Sciatic nerve (tissue), 2 donors: ENCODE measurements at regions not wholly inside any gene's neighbourhood (a gene's known extent, or its start where the extent isn't known, plus 50 kb on each side); places are given as distances from the start of the nearest gene placed in this dataset.

ENCODE experiments used
- ATAC-seq: fragments of 200-7000 bp; cut with Tn5 transposase; one replicate; pipeline ENCODE4 v1.9.1; 2020; ENCODE audit warnings: mild to moderate bottlenecking, moderate library complexity
- DNase-seq: peaks from one replicate; pipeline ENCODE4 v3.0.0-alpha.2; 2020; ENCODE audit warnings: low spot score
- intact Hi-C: fragments of 100-400 bp; cut with DNase I; formaldehyde crosslinking; loops from one replicate; pipeline ENCODE4 v1.14.2; 2022
- donor health status: DM: no; HTN: no; CAD: no.
- donor health status: DM: no; HTN: no; CAD: no.

DNA sequence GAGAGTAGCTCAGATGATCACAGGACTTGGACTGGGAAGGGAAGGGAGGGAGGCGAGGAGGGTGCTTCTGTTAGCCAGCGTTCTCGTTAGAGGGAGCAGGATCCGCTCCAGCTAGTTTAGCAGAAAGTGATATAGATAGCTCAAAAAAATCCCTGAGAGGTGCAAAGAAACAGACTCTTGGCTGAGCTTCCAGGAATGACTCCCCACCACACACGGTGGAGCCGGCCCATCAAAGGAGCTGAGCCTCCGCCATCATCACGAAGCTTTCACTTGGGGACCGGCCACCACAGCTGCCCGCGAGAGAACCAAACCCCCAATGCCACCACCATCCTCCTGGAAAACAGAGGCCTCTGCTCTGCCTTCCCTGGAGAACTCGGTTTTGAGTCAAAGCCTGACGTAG lies 124.6 kb upstream of the BCL2L14 start:
- ATAC-seq (no peak), DNase-seq (no peak)
- intact Hi-C loops: no loop called here

DNA sequence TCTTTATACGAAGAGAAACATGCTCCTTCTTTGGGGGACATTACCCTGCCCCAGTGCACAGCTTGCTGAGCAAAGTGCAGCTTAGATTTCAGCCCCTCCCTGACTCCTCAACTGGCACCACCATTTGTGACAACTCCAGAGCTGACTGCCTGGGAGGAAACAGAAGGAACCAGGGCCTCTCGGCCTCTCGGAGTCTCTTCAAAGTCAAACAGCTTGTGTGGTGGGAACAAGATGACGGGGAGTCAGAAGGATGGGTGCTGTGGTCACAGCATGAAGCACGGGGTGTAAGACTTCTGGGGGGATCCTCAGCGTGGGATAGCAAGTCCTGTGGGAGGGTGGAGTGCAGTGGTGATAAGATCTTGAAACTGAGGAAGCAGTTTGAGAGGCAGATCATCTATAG lies 123.5 kb upstream of the BCL2L14 start:
- no peak for ATAC-seq
- intact Hi-C loops: no loop called here
- DNase-seq: no peak

DNA sequence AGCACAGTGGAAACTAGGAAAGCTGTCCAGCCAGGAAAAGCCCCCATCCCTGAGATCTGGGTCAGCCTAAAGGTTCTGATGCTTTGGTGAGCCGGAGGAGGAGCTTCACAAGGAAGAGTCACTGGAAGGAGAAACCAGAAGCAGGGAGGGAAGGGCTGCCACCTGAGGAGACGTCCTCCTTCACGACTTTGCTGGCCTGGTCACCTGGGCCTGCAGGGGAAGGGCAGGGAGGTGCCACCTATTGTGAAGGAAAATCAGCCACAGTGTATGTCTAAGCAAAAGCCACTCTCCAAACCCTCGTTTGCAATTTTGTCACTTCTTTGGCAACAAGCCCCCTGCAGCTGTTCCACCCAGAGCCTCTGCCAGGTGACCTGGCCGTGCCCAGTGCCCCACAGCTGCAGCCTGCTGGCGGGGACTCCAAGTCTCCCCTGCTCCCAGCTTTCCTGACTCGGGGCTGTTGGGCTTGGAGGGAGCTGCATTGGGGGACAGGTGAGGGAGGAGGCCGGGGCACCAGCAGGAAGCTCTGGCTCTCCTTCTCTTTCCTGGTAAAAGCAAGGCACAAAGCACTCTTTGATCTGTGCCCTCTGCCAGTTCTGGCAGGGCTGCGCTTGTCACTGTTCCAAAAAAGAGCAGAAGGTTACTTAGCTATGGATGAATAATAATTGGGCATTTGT lies 120.9 kb upstream of the BCL2L14 start:
- DNase-seq (no peak), ATAC-seq (no peak)
- intact Hi-C loops: no loop called here

DNA sequence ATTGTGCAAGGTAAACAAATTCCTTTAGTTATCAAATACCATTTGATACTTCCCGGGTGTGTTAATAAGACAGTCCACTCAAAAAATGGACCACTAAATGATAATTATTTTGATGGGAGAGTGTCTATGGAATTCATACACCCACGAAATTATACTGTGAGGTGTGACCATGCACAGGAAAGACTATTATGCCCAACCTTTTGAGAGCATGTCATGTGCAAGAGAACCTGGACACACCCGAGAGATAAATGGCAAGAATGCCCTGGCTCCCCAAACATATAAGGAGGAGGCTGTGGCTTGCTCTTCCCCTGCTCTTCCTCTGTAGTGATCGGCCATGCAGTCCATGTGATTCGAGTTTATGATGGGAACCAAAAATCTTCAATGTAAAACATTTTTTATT lies 119.5 kb upstream of the BCL2L14 start:
- ATAC-seq: no peak
- intact Hi-C loops: no loop called here
- no peak for DNase-seq

DNA sequence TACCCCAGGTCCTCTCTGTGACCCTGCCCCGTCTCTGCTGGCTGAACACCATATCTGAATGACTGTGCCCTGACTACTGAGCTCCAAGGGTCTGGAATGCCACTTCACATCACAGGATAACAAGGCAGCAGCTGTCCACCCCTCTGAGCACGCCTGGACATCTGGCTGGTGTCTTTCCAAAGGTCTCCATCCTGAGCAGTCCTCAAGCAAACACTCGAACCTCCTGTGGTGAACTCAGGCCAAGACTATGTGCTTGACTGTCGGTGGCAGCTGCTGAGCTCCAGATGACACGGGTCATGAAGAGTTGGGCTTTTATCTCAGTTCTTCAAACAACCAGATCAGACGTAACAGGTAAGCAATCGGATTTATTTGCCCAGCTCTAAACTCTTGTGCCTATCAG lies 117.2 kb upstream of the BCL2L14 start:
- ATAC-seq (no peak), DNase-seq (no peak)
- intact Hi-C loops: no loop called here

DNA sequence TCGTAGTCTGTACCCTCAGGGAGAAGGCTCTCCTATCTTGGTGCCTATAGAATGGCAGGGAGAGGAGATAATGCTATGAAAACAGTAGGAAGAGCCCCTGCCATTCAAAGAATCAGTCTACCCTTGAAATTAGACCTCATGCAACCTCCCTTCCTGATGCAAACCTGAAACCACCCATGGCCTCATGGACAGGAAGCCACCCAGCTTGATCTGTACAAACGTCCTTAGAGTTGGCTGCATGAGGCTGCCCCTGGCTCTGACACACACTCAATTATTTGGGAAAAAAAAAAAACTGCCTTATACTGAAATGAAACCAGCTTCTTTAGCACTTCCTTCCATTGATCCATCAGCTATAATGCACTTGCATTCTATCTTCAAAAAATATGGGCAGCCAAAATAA lies 116.6 kb upstream of the BCL2L14 start:
- intact Hi-C loops: no loop called here
- DNase-seq (no peak), ATAC-seq (no peak)

DNA sequence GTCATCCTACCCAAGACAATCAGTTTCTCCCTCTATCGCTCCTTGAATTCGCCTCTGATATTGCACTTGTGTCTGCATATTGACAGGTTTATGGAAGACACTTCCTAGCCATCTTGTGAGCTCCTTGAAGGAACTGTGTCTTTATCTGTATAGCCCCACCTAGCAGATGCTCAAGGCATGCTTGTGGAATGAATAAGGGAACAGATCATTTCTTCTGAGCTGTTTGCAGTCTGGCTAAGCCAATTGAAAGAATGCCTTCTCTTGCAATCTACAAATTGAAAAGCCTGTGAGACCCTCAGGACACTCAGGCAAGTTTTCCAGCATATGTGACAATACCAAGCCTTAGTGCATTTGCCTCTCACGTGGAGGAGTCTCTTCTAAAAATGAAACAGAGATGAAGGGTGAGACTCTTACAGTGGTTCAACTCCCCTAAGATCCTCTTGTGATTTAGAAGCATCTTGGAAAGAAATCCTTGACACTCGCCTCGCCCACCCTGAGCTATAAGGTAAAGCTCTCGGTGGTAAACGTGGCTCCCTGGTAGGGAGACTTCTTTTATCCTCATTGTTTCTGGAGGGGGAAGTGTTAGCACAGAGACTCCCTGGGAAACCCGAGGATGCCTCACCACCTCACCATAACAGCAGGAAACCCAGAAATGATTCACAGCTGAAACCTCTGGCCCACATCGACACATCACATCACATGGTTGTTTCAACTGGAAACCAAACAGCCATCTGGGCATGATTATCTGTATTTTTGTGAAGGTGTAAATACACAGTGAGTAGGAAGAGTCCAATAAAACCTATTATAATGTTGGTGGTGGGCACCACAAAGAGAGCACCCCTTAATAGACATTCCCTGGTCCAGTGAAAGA lies 112.3 kb upstream of the BCL2L14 start:
- intact Hi-C loops: no loop called here
- DNase-seq (no peak), ATAC-seq (no peak)

DNA sequence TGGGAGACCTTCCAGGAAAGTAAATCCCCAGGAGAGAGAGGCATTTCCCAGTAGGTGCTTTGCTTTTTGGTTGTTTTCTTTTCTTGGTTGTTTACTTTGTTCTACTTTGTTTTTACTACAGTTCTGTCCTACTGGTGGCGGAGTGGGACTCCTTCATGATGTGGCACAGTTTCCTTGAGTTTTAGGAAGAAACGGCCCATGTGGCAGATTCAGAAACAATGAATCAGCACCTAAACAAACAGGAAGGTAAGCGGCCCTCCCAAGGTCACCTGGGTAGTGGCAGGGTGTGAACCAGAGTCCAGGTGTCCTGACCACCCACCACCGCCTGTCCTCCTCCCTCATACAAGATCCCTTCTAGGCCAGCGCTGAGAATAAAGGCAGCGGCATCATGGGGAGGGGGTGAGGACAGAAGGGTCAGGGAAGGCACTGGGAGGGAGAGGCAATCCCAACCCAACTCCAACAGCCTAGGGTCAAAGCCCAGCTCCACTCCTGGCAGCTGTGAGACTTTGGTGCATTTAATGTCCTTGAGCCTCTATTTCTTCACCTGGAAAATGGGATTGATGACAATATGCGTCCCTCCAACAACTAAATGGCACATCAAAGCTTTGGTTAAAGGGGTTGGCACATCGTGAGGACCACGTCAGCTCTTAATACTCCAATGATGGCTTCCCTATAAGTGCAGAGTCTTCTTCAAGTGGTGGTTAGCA lies 111.5 kb upstream of the BCL2L14 start:
- intact Hi-C loops: no loop called here
- DNase-seq: no peak
- no peak for ATAC-seq

DNA sequence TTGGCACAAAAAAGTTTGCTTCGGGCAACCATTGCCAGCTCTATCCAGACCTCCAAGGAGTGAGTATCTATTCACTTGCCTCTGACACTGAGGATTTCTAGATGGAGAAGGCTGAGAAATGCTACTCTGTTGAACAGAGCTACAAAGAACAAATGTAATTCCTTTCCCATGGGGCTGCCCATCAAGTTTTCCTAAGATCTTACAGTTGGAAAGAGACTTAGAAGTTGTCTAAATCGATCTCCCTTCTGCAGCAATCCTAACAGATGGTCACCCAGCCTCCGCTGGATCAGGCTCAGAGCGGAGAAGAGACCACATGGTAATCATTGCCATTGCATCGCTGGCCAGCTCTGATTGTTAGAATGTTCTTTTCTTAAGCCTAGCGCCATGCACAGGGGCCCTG lies 110.1 kb upstream of the BCL2L14 start:
- intact Hi-C loops: no loop called here
- no peak for DNase-seq
- no peak for ATAC-seq

DNA sequence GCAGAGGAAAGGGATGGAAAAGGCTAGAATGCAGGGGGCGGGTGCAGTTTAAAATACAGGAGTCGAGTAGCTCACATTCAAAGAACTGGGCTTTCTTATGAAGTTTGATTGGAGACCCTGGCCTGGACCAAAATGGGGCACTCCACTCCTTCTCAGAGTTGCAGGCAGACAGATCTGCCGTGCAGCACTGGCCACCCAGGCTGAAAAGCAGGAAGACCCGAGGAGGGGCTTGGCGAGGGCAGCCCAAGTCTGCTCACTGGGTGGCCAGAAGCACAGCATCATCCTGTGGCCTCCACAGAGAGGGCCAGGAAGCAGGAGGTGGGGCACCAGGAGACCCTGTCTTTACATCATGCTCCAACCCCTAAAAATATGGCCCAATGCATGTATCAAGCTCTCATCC lies 109.1 kb upstream of the BCL2L14 start:
- no peak for ATAC-seq
- intact Hi-C loops: no loop called here
- no peak for DNase-seq

DNA sequence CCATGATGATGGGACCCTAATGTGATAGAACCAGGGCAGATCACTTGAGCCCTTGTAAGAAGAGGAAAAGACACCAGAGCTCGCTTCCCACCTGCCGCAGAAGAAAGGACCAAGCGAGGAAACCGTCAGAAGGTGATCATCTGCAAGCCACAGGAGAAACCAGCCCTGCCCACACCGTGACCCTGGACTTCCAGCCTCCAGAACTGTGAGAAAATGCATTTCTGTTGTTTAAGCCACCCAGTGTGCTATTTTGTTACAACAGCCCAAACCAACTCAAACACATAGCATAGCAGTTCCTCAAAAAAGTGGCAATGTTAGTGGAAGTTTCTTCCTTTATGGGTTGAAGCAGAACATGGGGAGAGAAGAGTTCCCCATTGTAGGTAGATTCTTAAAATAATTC lies 107.9 kb upstream of the BCL2L14 start:
- ATAC-seq (no peak), DNase-seq (no peak)
- intact Hi-C loops: no loop called here

DNA sequence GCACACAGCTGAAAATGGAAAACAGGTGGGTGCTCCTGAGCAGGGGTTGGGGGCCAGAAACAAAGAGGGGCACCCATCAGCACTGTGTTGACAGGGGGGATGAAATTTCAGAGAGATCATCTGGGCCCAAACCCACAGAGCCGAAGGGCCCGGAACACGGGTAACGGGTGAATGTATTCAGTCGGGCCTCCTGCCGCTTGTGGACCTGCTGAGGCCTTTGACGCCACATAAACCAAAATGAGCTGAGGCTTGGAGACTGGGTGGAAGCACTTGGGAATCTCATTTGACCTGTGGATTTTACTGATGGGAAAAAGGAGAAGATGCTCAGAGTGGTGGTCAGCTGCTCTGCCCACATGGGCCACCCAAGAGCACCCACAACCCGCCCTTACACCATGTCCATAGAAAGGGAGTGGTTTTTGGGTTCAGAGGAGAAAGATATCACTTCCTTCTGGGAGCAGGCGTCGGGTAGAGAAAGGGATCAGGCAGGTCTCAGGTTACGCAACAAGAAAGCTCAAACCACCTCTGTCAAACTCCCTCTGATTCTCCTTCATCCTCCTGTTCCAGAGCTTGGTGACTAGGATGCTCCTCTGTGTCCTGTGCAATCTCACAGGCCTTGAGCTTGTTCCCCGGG lies 106.8 kb upstream of the BCL2L14 start:
- no peak for DNase-seq
- no peak for ATAC-seq
- intact Hi-C loops: no loop called here

DNA sequence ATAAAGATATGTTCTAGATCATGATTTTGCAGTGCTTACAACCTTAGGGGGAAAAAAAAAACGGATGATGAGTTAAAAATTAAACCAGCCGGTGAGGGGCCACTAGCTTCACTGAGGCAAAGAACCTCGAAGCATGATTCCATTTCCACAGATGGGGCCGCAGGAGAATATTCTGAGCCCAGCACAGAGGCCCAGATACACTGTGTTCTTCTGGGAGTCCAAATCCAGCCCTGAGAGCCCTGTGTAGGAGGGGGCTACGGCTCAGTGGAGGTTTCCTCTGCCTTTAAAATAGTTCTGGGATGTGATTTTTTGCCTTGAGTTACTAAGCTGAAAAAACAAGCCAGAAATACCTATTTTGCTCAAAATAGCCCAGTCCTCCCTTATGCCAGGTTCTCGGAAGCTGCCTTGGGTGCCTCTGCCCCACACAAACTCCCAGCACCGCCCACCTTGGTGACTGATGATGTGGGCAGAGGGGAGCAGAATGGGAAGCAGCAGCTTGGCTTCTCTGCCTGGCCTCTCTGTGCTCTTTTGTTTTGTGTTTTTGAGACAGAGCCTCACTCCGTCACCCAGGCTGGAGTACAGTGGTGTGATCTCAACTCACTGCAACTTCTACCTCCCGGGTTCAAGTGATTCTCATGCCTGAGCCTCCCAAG lies 105.4 kb upstream of the BCL2L14 start:
- ATAC-seq (no peak), DNase-seq (no peak)
- intact Hi-C loops: no loop called here

DNA sequence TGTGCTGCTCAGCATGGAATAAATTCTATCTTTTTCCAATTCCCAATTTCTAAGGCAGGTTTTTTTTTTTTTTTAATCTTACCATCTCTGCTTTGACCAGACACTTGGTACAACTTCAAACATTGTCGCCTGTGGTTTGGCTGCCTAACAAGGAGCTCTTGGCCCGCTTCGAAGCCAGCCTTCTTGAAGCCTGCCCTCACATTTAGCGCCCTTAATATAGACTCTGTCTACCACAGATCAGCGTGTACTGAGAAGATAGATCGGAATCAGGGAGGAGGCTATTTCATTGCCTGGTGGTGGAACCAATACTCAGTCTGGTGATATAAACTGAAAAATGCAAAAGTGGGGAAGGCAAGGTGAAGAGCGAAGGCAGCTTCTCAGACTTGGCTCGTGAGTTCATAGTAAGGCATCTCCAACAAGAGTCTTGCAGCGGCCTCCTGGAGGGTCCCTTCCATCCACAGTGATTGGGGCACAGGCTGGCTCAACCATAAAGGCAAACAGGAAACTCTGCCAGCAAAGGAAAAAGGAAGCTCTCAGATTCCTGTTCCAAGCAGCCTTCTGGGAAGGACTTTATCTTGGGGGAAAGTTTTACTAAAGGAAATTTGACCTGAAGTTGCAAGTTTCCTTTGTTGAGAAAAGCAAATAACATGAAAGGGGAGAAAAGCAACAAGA lies 103.2 kb upstream of the BCL2L14 start:
- intact Hi-C loops: no loop called here
- ATAC-seq: no peak
- no peak for DNase-seq

DNA sequence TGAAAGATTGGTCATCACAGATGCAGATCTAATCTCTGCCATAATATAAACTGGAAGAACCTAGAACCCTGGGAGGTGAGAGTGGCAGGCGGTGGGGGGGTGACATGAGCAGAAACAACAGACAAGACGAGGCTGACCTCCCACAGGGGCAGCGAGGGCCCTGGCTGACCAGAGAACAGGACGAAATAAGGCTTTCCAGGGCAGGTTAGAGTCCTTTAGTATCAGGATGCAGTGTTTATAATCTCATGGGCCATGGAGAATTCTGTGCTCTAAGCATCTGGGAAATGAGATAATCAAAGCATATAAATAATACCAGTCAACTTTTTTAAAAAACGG lies 102.7 kb upstream of the BCL2L14 start:
- intact Hi-C loops: no loop called here
- ATAC-seq (no peak), DNase-seq (no peak)

DNA sequence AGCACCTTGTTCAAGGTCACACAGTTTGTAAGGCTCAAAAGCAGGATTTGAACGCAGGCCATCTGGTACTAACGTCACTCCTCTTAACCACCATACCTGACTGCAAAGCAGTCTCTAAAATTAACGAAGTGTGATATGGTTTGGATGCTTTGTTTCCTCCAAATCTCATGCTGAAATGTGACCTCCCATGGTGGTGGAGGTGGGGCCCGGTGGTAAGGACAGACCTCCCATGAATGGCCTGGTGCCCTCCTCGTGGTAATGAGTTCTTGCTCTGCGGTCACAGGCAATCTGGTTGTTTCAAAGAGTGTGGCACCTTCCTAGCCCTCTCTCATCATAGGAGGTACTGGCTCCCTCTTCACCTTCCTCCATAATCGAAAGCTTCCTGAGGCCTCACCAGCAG lies 102.2 kb upstream of the BCL2L14 start:
- DNase-seq: no peak
- intact Hi-C loops: no loop called here
- no peak for ATAC-seq

DNA sequence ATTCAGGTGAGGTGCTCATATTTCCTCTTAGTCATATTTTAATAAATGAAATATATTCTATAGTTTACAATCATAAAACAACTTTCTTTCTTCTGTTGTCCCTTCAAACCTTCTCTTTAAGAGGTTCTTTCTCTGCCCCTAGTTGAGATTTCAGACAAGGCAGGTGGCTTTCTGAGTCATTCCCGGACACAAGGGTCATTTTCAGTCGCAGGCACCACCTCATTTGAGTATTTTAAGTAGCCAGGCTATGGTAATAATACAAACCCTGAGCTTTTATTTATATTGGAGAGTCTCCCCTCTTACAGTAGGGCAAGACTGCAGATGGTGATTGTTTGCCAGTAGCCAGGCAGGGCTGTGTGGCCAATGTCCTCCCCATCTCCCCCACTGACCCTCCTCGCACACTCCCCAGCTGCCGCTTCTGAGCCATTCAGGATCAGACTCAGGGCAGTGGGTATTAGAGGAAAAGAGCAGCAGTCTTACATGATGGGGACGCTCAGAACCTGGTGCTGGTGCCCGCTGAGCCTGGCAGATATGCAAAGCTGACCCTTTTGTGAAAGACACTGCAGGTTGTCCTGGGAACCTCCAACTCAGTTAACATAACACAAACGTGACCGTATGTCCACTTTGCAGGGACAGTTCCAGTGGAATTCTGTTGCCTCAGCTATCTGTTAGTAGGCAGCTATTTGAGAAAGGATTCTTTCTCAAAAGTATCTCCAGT lies 101.1 kb upstream of the BCL2L14 start:
- intact Hi-C loops: no loop called here
- DNase-seq (no peak), ATAC-seq (no peak)

DNA sequence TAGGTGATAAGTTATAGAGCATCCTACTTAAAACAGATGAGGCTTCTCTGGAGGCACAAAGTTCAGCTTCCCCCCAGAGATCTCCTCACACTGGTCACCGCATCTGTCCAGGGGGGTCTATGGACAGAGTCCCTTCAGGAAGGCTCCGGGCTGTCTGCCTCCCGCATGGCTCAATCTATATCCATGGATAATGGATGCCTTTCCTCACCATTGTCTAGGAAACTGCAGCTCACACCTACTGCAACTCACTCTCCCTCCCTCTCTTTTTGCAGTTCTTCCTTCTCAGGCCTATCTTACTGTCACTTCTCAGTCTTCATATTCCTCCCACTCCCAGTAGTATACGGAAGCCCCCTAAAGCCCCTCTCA lies 100.6 kb upstream of the BCL2L14 start:
- ATAC-seq (no peak), DNase-seq (no peak)
- intact Hi-C loops: no loop called here
